Activated T-helper 17 cell treated with anti-CD3 and anti-CD28 coated beads, Interleukin-2, amount 50 U/mL, for 72 hours (primary cell): ENCODE measurements at regions not wholly inside any gene's neighbourhood (a gene's known extent, or its start where the extent isn't known, plus 50 kb on each side); places are given as distances from the start of the nearest gene placed in this dataset.
"Not testable (repeated sequence)": the region's sequence is repeated elsewhere in the genome, so short reads cannot be mapped to it uniquely, and the experiment has no call there.

Experiments used
- ATAC-seq: fragments of 150-1000 bp; cut with Tn5 transposase; replicated peaks from 2 replicates; pipeline ENCODE4 v1.10.0; 2021; ENCODE audit warnings: mild to moderate bottlenecking, moderate library complexity
- H3K27ac Mint-ChIP-seq: one replicate; pipeline ENCODE4 v1.8.0; 2022; ENCODE audit warnings: mixed read lengths
- H3K27me3 Mint-ChIP-seq: one replicate; pipeline ENCODE4 v1.8.0; 2022; ENCODE audit warnings: mixed read lengths
- H3K36me3 Mint-ChIP-seq: one replicate; pipeline ENCODE4 v1.8.0; 2022; ENCODE audit warnings: low read depth, mild to moderate bottlenecking, mixed read lengths
- H3K4me1 Mint-ChIP-seq: one replicate; pipeline ENCODE4 v1.8.0; 2022; ENCODE audit warnings: mixed read lengths
- H3K4me3 Mint-ChIP-seq: one replicate; pipeline ENCODE4 v1.8.0; 2022; ENCODE audit warnings: mild to moderate bottlenecking, mixed read lengths
- H3K9me3 Mint-ChIP-seq: one replicate; pipeline ENCODE4 v1.8.0; 2022; ENCODE audit warnings: mixed read lengths

DNA sequence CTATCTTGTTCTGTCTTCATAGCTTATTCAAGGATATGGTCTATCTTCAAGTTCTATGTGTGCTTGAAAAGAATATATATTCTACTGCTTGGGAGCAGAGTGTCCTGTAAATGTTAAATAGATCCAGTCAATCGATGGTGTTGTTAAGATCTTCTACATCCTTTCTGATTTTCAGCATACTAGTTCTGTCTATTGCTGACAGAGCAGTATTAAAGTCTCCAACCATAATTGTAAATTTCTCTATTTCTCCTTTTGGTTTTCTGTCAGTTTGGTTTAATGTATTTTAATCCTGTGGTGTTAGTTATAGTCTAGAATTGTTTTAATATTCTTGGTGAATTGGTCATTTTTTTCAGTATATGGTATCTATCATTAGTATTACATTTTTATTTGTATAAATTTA is 124.0 kb upstream of the COX7C start:
- Mint-ChIP-seq H3K27me3 (peaks cover 6% of the 10 kb centered on the region), H3K4me1 (no peaks in the 10 kb centered on the region), H3K36me3 (no peaks in the 10 kb centered on the region), H3K4me3 (no peak overlapping the region), H3K27ac (no peak overlapping the region), H3K9me3 (peaks cover 5% of the 10 kb centered on the region)
- no peak for ATAC-seq

DNA sequence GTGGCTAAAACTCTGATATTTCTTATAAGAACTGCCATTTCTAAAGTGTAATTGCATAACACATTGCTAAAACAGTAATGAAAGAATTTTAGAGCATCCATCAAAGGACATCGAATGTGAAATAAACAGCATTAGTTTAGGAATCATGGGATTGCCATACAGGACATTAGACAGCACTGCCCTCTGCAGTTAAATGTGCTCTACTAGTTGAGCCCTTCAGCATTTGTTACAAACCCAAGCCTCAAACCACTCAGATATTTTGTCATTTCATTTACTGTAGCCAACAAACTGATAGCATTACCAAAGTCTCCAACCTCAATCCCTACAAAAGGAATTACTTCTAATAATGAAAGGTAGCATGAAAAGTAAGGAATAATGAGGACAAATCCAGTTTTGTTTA is 116.8 kb upstream of the COX7C start:
- Mint-ChIP-seq H3K4me3 (no peak overlapping the region), H3K4me1 (no peaks in the 10 kb centered on the region), H3K27me3 (peaks cover 2% of the 10 kb centered on the region), H3K36me3 (no peaks in the 10 kb centered on the region), H3K9me3 (peaks cover under 1% of the 10 kb centered on the region), H3K27ac (no peak overlapping the region)
- ATAC-seq: no peak

DNA sequence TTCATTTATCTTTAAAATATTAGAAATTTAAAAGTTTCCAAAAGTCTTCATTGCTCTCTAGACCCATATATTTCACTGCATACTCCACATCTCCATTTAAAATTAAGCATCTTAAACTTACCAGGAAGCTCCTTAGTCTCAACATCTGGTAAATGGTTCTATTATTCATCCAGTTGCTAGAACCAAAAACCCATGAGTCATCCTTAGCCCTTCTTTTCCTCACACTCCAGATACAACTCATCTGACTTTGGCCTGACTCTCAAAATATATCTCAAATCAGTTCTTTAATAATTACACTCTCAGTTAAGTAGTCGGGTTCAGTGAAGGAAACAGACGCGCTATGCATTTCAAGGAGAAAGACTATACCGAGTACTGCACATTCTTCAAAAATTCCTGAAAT is 110.2 kb upstream of the COX7C start:
- ATAC-seq: no peak
- H3K4me3 Mint-ChIP-seq: no peak overlapping the region
- no peaks in the 10 kb centered on the region for H3K27me3 Mint-ChIP-seq
- H3K9me3 Mint-ChIP-seq: no peaks in the 10 kb centered on the region
- no peak overlapping the region for H3K27ac Mint-ChIP-seq
- H3K4me1 Mint-ChIP-seq: no peaks in the 10 kb centered on the region
- H3K36me3 Mint-ChIP-seq: no peaks in the 10 kb centered on the region

DNA sequence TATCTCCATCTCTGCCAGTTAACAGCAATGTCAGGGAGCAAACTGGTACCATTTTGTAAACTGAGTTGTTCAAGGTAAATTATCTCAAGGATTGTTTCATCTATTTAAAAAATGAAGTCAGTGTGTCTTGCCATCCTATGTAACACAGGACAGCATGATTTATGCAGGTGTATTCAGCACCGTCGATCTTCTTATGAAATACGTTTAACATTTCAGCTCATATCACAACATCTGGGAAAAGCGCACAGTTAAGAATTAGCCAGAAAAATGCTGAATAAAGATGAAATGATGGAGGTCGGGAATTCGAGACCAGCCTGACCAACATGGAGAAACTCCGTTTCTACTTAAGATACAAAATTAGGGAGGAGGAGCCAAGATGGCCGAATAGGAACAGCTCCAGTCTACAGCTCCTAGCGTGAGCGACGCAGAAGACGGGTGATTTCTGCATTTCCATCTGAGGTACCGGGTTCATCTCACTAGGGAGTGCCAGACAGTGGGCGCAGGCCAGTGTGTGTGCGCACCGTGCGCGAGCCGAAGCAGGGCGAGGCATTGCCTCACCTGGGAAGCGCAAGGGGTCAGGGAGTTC is 107.3 kb upstream of the COX7C start:
- not testable (repeated sequence) for H3K27ac Mint-ChIP-seq, ATAC-seq, H3K4me3 Mint-ChIP-seq, H3K9me3 Mint-ChIP-seq, H3K36me3 Mint-ChIP-seq, H3K4me1 Mint-ChIP-seq, H3K27me3 Mint-ChIP-seq

DNA sequence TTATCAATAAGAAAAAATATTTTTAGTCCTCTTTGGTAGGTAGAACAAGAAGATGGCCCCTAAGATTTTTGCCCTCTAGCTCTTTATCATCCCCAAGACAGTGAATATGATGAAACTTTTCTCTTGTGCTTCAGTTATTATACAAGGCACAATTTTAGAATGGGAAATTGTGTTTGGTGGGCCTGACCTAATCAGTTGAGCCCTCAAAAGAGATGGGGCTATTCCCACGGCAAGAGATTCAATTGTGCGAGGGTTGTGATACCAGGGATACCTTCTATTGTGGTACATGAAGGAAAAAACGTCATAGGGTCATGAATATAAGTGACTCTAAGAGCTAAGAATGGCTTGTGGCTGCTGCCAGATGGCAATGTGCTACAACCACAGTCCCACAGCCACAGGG is 94.0 kb upstream of the COX7C start:
- no peak for ATAC-seq
- Mint-ChIP-seq H3K27ac (no peak overlapping the region), H3K4me3 (no peak overlapping the region), H3K27me3 (no peaks in the 10 kb centered on the region), H3K4me1 (no peaks in the 10 kb centered on the region), H3K9me3 (no peaks in the 10 kb centered on the region), H3K36me3 (no peaks in the 10 kb centered on the region)

DNA sequence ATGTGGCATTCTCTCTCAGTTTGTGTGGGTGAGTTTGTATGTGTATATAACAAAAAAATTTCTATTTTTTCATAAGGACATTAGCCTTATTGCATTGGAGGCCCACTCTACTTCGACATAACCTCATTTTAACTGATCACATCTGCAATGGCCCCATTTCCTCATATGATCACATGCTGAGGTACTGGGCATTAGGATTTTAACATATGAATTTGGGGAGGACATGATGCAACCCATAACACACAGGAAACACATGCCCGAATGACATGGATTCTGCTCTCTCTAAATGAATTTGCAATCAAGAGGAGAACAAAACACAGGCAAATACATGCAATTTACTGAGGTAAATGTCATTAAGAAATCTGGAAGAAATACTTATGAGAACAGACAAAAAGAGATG is 92.1 kb upstream of the COX7C start:
- H3K27ac Mint-ChIP-seq: no peak overlapping the region
- no peaks in the 10 kb centered on the region for H3K36me3 Mint-ChIP-seq
- no peak for ATAC-seq
- peaks cover 7% of the 10 kb centered on the region for H3K27me3 Mint-ChIP-seq
- H3K9me3 Mint-ChIP-seq: no peaks in the 10 kb centered on the region
- no peaks in the 10 kb centered on the region for H3K4me1 Mint-ChIP-seq
- no peak overlapping the region for H3K4me3 Mint-ChIP-seq

DNA sequence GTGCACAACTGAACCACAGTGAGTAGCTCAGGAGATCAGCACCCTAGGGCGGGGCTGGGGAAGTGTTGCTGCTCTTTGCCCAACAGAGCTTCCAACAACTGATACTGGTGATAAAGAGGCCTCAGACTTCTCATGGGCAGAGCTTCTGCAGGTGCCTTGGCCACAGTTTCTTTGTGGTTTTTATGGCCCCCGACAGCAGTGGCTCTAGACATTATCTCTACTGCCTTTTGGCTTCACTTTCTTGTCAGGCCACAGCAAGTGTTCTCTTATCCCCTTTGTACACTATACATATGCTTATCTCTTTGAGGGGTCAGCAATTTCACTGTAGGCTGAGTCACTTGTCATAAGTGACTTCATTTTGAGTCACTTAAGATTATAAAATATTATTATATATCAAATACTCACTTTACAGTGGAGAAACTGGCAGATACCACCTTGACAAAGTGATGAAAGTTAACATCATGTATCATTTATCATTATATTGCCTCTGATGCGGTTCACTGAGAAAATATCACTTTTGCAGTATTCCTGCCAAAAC is 90.9 kb upstream of the COX7C start:
- no peak overlapping the region for H3K27ac Mint-ChIP-seq
- H3K27me3 Mint-ChIP-seq: peaks cover 10% of the 10 kb centered on the region
- H3K4me3 Mint-ChIP-seq: no peak overlapping the region
- no peaks in the 10 kb centered on the region for H3K4me1 Mint-ChIP-seq
- no peaks in the 10 kb centered on the region for H3K9me3 Mint-ChIP-seq
- H3K36me3 Mint-ChIP-seq: no peaks in the 10 kb centered on the region
- no peak for ATAC-seq

DNA sequence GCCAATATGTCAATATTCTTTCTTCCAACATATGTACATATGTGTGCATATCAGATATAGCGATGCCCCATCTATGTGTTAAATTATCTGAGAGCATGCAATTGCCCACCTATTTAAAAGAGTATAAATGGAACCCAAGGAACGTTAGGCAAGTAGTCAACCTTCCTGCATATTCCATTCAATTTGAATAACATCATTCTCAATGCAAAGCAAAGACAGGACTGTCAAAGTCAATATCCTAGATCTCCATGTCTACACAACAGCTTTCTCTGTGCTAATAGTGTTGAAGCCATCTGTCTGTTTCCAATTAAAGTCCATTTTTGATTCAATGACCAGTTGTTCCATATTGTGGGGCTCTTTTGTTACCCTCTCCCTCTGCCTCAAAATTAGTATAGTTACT is 85.3 kb upstream of the COX7C start:
- Mint-ChIP-seq H3K36me3 (no peaks in the 10 kb centered on the region), H3K4me3 (no peak overlapping the region), H3K4me1 (no peaks in the 10 kb centered on the region), H3K27ac (no peak overlapping the region), H3K9me3 (no peaks in the 10 kb centered on the region), H3K27me3 (peaks cover 14% of the 10 kb centered on the region)
- ATAC-seq: no peak

DNA sequence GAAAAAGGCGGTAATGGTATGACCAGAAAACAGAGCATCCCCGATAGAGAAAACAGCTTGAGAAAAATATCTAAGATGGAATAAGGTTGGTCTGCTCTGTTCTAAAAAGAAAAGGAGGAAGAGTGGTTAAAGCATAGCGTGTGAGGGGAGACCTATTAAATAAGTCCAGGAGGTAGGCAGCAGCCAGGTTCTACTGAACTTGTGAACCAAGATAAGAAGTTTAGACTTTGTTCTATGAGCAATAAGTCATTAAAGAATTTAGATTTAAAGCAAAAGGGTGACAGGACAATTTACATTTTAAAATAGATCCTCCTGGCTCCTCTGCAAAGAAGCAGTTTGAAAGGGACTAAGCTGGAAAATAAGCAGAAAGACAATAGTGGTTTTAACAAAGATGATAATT is 81.3 kb upstream of the COX7C start:
- Mint-ChIP-seq H3K9me3 (no peaks in the 10 kb centered on the region), H3K36me3 (no peaks in the 10 kb centered on the region), H3K4me1 (no peaks in the 10 kb centered on the region), H3K27me3 (peaks cover 5% of the 10 kb centered on the region), H3K27ac (no peak overlapping the region), H3K4me3 (no peak overlapping the region)
- ATAC-seq: no peak

DNA sequence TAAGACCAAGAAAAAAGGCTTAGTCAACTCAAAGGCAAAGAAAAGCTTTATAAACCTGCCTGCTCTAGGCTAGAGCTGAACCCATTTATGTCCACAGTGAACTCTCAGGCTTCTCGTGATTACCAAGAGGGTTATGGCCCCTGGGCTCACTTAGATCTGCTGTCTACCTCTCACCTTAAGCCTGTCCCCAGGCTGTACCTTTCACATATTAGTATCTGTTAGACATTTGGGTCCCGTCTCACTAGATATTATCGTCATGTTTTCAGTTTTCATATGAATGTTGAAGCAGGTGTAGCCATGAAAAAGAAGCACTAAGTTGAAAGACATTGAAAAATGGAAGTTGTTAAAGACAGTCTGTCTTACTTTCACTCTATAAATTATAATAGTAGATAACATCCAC is 75.2 kb upstream of the COX7C start:
- no peak for ATAC-seq
- no peaks in the 10 kb centered on the region for H3K9me3 Mint-ChIP-seq
- no peaks in the 10 kb centered on the region for H3K36me3 Mint-ChIP-seq
- no peak overlapping the region for H3K27ac Mint-ChIP-seq
- H3K27me3 Mint-ChIP-seq: peaks cover 3% of the 10 kb centered on the region
- no peak overlapping the region for H3K4me3 Mint-ChIP-seq
- H3K4me1 Mint-ChIP-seq: no peaks in the 10 kb centered on the region

DNA sequence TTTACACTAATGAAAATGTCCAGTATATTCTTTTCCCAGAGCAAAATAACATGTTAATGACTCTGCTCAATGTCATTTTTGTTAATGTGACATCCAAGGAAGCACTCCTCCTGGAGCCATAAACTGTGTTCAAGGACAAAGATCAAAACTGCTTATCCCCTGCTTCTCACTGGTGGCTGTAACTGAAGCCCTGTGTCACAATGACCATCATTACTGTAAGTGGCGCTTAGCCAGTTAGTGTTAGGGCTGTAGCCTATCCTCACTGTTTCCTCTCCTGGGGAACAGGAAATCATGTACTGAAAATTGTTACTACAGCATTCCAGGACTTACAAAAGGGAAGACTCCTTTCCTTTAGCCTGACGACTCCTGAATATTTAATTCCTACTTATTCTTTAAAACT is 71.7 kb upstream of the COX7C start:
- H3K4me3 Mint-ChIP-seq: no peak overlapping the region
- no peak for ATAC-seq
- H3K36me3 Mint-ChIP-seq: no peaks in the 10 kb centered on the region
- H3K9me3 Mint-ChIP-seq: no peaks in the 10 kb centered on the region
- peaks cover 7% of the 10 kb centered on the region for H3K27me3 Mint-ChIP-seq
- no peak overlapping the region for H3K27ac Mint-ChIP-seq
- no peaks in the 10 kb centered on the region for H3K4me1 Mint-ChIP-seq

DNA sequence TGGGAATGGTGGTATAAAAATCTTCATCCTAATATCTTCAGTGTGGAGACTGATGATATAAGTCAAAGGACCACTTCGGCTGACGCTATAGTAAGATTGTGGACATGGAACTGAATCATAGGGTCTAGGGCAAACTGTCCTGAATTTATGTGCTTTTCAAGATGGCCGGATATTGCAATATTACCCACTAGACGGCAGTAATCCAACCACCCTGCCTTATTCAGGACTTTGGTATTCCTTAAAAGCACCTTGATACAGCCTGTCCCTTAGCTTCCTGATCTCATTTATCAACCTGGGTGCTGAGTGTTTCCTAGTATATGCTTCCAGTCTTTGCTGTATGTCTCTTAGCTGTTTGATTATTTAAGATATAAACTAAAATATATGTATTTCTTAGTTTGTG is 71.2 kb upstream of the COX7C start:
- no peak for ATAC-seq
- H3K9me3 Mint-ChIP-seq: no peaks in the 10 kb centered on the region
- peaks cover 7% of the 10 kb centered on the region for H3K27me3 Mint-ChIP-seq
- no peak overlapping the region for H3K4me3 Mint-ChIP-seq
- no peaks in the 10 kb centered on the region for H3K4me1 Mint-ChIP-seq
- no peak overlapping the region for H3K27ac Mint-ChIP-seq
- no peaks in the 10 kb centered on the region for H3K36me3 Mint-ChIP-seq

DNA sequence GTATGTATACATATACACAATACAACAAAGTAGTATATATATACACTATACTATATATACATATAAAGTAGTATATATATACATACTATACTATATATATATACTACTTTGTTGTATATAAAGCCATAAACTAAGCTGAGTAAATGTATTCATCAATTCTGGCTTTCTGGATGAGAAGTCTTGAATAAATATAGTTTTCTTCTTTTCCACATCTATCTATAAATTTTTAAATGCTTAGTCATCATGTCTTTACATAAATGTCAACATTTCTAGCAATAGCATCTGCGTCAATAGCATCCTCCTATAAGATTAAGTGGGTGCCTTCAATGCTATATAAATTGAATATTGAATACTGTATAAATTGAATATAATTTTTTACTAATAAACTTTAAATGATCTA is 63.1 kb upstream of the COX7C start:
- no peaks in the 10 kb centered on the region for H3K4me1 Mint-ChIP-seq
- no peak overlapping the region for H3K27ac Mint-ChIP-seq
- no peaks in the 10 kb centered on the region for H3K36me3 Mint-ChIP-seq
- peaks cover 7% of the 10 kb centered on the region for H3K27me3 Mint-ChIP-seq
- H3K4me3 Mint-ChIP-seq: no peak overlapping the region
- peaks cover 3% of the 10 kb centered on the region for H3K9me3 Mint-ChIP-seq
- no peak for ATAC-seq

DNA sequence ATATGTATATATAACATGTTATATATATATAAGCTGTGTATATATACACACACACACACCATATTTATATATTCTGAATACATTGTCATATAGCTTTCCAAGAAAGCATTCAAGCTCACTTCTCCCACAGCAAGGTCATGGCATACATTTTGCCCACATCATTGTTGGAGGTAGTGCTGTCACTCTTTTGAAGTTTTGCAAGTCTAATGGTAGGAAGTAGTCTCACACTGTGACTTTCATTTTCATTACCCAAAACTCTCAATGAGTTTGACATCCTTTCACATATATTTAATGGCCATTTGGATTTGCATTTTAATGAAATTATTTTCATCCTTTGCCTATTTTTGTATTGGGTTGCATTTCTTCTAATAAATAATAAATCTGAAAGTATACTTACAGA is 59.8 kb upstream of the COX7C start:
- ATAC-seq: no peak

DNA sequence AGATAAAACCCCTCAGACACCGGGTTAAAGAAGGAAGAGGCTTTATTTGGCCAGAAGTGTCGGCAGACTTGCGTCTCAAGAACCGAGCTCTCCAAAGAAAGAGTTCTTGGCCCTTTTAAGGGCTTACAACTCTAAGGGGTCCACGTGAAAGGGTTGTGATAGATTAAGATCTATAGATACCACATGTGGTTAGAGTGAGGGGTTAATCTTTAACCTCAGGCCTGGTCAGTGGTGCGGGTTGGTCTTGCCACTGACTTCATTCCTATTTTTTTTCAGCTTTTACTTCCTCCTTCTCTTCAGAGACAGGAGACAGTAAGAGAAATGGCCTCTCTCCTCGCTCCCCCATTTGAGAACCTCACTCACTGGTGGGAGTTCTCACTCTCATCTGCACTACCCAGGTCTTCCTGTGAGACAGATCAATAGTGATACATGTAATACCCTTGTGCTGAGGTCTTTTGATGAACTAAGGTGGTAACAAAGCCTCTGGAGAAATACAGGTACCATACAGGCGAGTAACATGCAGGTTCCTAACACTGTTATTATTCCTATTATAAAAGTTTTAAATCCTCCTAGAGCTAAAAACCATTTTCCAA is 52.4 kb upstream of the COX7C start:
- Mint-ChIP-seq H3K36me3 (no peaks in the 10 kb centered on the region), H3K27me3 (peaks cover 3% of the 10 kb centered on the region), H3K27ac (no peak overlapping the region), H3K4me1 (no peaks in the 10 kb centered on the region), H3K4me3 (no peak overlapping the region), H3K9me3 (no peaks in the 10 kb centered on the region)
- no peak for ATAC-seq

More for the DNA sequence above, 59.8 kb upstream of the COX7C start:
- Mint-ChIP-seq H3K36me3 (no peaks in the 10 kb centered on the region), H3K27ac (no peak overlapping the region), H3K4me3 (no peak overlapping the region), H3K27me3 (peaks cover 13% of the 10 kb centered on the region), H3K9me3 (peaks cover 3% of the 10 kb centered on the region), H3K4me1 (no peaks in the 10 kb centered on the region)

DNA sequence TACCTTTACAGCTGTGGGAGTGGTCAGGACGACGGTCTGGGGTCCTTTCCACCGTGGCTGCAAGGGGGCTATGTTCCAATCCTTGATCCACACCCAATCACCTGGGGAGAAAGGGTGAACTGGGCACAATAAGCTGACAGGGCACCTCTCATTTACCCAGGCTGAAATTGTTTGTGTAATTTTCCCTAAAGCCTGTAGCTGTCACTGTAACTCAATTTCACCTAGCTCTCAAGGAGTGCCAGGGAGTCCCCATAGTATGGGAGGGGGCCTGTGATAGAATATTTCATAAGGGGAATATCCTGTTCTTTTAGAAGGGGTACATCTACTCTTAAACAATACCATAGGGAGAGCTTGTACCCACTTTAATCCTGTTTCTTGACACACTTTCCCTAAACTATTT is 51.7 kb upstream of the COX7C start:
- not testable (repeated sequence) for H3K4me3 Mint-ChIP-seq

More for the DNA sequence above, 51.7 kb upstream of the COX7C start:
- H3K4me1 Mint-ChIP-seq, H3K36me3 Mint-ChIP-seq, H3K27ac Mint-ChIP-seq, H3K9me3 Mint-ChIP-seq, ATAC-seq, H3K27me3 Mint-ChIP-seq: not testable (repeated sequence)
